ENCODE measurements at regions not wholly inside any gene's neighbourhood (a gene's known extent, or its start where the extent isn't known, plus 50 kb on each side); places are given as distances from the start of the nearest gene placed in this dataset.
A peak's percentile ranks its signal among the peaks of the same experiment; 100 is the strongest.

GRCh38 chr2:12930391-12930790, 213.7 kb downstream of the TRIB2 start:
- no peaks in the 10 kb centered on the region for H3K9me3 Mint-ChIP-seq
- 73% methylated on average over 1 of the region's 1 CpG for WGBS (ENCODE audit: insufficient coverage)
- H3K27me3 Mint-ChIP-seq (ENCODE audit: low read depth in 2 of 2): peaks cover 0 to 9% of the 10 kb centered on the region in 2 donors
- Histone ChIP-seq H3K9me3 (ENCODE audit: control insufficient read depth, insufficient read depth, low read length) (no peaks in the 10 kb centered on the region), H3K36me3 (ENCODE audit: control insufficient read depth, insufficient read depth, low read length) (no peaks in the 10 kb centered on the region), H3K27ac (ENCODE audit: low read length) (no peak overlapping the region), H3K27me3 (ENCODE audit: control insufficient read depth, insufficient read depth, low read length) (no peaks in the 10 kb centered on the region), H3K4me3 (ENCODE audit: low read length) (no peak overlapping the region), H3K4me1 (ENCODE audit: control insufficient read depth, insufficient read depth, low read length) (no peaks in the 10 kb centered on the region)
- no peaks in the 10 kb centered on the region for H3K36me3 Mint-ChIP-seq
- ATAC-seq (no peak), DNase-seq (no peak)
- no peak for TF ChIP-seq CTCF (IDR thresholded peaks at IDR 0.05)
- no peak overlapping the region for H3K4me3 Mint-ChIP-seq
- H3K4me1 Mint-ChIP-seq: peaks cover 6 to 10% of the 10 kb centered on the region in 2 donors
- no peak overlapping the region for H3K27ac Mint-ChIP-seq
- intact Hi-C loops (cut with micrococcal nuclease): loop anchor here (2.0 kb wide), 1 partner anchor 514 kb away; no protein-coding TSS in a partner anchor

GRCh38 chr2:12931186-12931844, 214.6 kb downstream of the TRIB2 start:
- H3K36me3 Mint-ChIP-seq: no peaks in the 10 kb centered on the region
- no peak overlapping the region for H3K27ac Mint-ChIP-seq
- H3K4me3 ChIP-seq (ENCODE audit: low read length): no peak overlapping the region
- peaks cover 6 to 10% of the 10 kb centered on the region in 2 donors for H3K4me1 Mint-ChIP-seq
- no peaks in the 10 kb centered on the region for H3K9me3 Mint-ChIP-seq
- 25% methylated on average over 4 of the region's 4 CpGs for WGBS (ENCODE audit: insufficient coverage)
- H3K9me3 ChIP-seq (ENCODE audit: control insufficient read depth, insufficient read depth, low read length): no peaks in the 10 kb centered on the region
- H3K27me3 Mint-ChIP-seq (ENCODE audit: low read depth in 2 of 2): peaks cover 0 to 9% of the 10 kb centered on the region in 2 donors
- H3K4me3 Mint-ChIP-seq: no peak overlapping the region
- no peaks in the 10 kb centered on the region for H3K4me1 ChIP-seq (ENCODE audit: control insufficient read depth, insufficient read depth, low read length)
- no peaks in the 10 kb centered on the region for H3K27me3 ChIP-seq (ENCODE audit: control insufficient read depth, insufficient read depth, low read length)
- DNase-seq (peak in 1 of 2 donors; percentile 54), ATAC-seq (peak in 2 of 3 donors; percentile 44 to 76)
- no peaks in the 10 kb centered on the region for H3K36me3 ChIP-seq (ENCODE audit: control insufficient read depth, insufficient read depth, low read length)
- peak; percentile 80 for TF ChIP-seq CTCF (IDR thresholded peaks at IDR 0.05)
- H3K27ac ChIP-seq (ENCODE audit: low read length): no peak overlapping the region
- intact Hi-C loops (cut with micrococcal nuclease): loop anchor here (1.0 to 2.0 kb wide), 2 partner anchors 515 to 1102 kb away; no protein-coding TSS in a partner anchor

- no peak overlapping the region for H3K4me3 ChIP-seq (ENCODE audit: low read length)
- H3K36me3 ChIP-seq (ENCODE audit: control insufficient read depth, insufficient read depth, low read length): no peaks in the 10 kb centered on the region
- H3K4me1 ChIP-seq (ENCODE audit: control insufficient read depth, insufficient read depth, low read length): no peaks in the 10 kb centered on the region
- no peak for TF ChIP-seq CTCF (IDR thresholded peaks at IDR 0.05)
- no peaks in the 10 kb centered on the region for H3K27me3 ChIP-seq (ENCODE audit: control insufficient read depth, insufficient read depth, low read length)
- ATAC-seq: no peak
- Mint-ChIP-seq H3K27ac (no peak overlapping the region), H3K36me3 (no peaks in the 10 kb centered on the region), H3K9me3 (no peaks in the 10 kb centered on the region), H3K4me1 (peaks cover 6 to 10% of the 10 kb centered on the region in 2 donors), H3K4me3 (no peak overlapping the region), H3K27me3 (ENCODE audit: low read depth in 2 of 2) (peaks cover 0 to 9% of the 10 kb centered on the region in 2 donors)
- H3K27ac ChIP-seq (ENCODE audit: low read length): no peak overlapping the region
- no peak for DNase-seq
- WGBS (ENCODE audit: insufficient coverage): 77% methylated on average over 3 of the region's 3 CpGs
- H3K9me3 ChIP-seq (ENCODE audit: control insufficient read depth, insufficient read depth, low read length): no peaks in the 10 kb centered on the region
- intact Hi-C loops (cut with micrococcal nuclease): no loop called here
Observed at GRCh38 chr2:12932192-12932591, 215.5 kb downstream of the TRIB2 start.

Data from natural killer cell (primary cell).